ENCODE measurements at regions not wholly inside any gene's neighbourhood (a gene's known extent, or its start where the extent isn't known, plus 50 kb on each side); places are given as distances from the start of the nearest gene placed in this dataset.

- TF ChIP-seq CTCF (conservative IDR thresholded peaks at IDR 0.05; ENCODE audit: low read depth in 2 of 2), result no peak
- no peak for TF ChIP-seq CREB1 (CRISPR knock-in tag; IDR thresholded peaks at IDR 0.05; ENCODE audit: low read depth)
- TF ChIP-seq POLR2AphosphoS5 (IDR thresholded peaks at IDR 0.05; ENCODE audit: low read depth), result no peak
- no peak for TF ChIP-seq ZNF114 (CRISPR knock-in tag; IDR thresholded peaks at IDR 0.05)
- TF ChIP-seq EZH2phosphoT487 (IDR thresholded peaks at IDR 0.05; ENCODE audit: unreplicated experiment), result no peak
- no peak for TF ChIP-seq ZNF331 (CRISPR knock-in tag; IDR thresholded peaks at IDR 0.05; ENCODE audit: low read depth)
- no peak for TF ChIP-seq STAT1 (IDR thresholded peaks at IDR 0.05; ENCODE audit: unreplicated experiment)
- no peak for TF ChIP-seq NANOG (IDR thresholded peaks at IDR 0.05; ENCODE audit: borderline replicate concordance)
- no peak for TF ChIP-seq EZH2 (IDR thresholded peaks at IDR 0.05; ENCODE audit: low read depth, unreplicated experiment)
Observed at GRCh38 chr2:145070703-145071102, 550.8 kb upstream of the ZEB2 start (continued).

GRCh38 chr2:145068509-145068908, 548.6 kb upstream of the ZEB2 start:
- Mint-ChIP-seq H3K4me3 (no peak overlapping the region), H3K27ac (no peak overlapping the region), H3K27me3 (ENCODE audit: insufficient read depth, low read depth, poor library complexity) (no peaks in the 10 kb centered on the region), H3K4me1 (peaks cover 8% of the 10 kb centered on the region; the same call in 2 of the 3 replicates), H3K36me3 (ENCODE audit: low read depth) (no peaks in the 10 kb centered on the region; the same call in 2 of the 3 replicates), H3K9me3 (peaks cover 7% of the 10 kb centered on the region; the same call in 2 of the 3 replicates)
- TF ChIP-seq EZH2phosphoT487 (IDR thresholded peaks at IDR 0.05; ENCODE audit: unreplicated experiment), result no peak
- TF ChIP-seq EZH2 (IDR thresholded peaks at IDR 0.05; ENCODE audit: low read depth, unreplicated experiment), result no peak
- TF ChIP-seq ETS1 (IDR thresholded peaks at IDR 0.05), result no peak
- no peak for TF ChIP-seq CREB1 (CRISPR knock-in tag; IDR thresholded peaks at IDR 0.05; ENCODE audit: low read depth)
- TF ChIP-seq ZNF462 (CRISPR knock-in tag; IDR thresholded peaks at IDR 0.05), result no peak
- Histone ChIP-seq H4K20me1 (replicated peaks; ENCODE audit: insufficient read depth) (no peaks in the 10 kb centered on the region), H3K4me1 (ENCODE audit: insufficient read depth) (no peaks in the 10 kb centered on the region), H3K36me3 (ENCODE audit: insufficient read depth) (no peaks in the 10 kb centered on the region), H3F3A (replicated peaks; ENCODE audit: low read depth) (no peaks in the 10 kb centered on the region), H3K4me2 (no peak overlapping the region), H2AFZ (no peak overlapping the region), H3K79me2 (replicated peaks; ENCODE audit: insufficient read depth) (no peaks in the 10 kb centered on the region), H3K27me3 (ENCODE audit: insufficient read depth) (no peaks in the 10 kb centered on the region), H3K27ac (ENCODE audit: low read depth) (no peak overlapping the region), H3K4me3 (no peak overlapping the region), H3K9me2 (ENCODE audit: insufficient read depth) (no peaks in the 10 kb centered on the region; the same call in 1 of the 2 replicates)
- DNase-seq (ENCODE audit: low spot score) (no peak), ATAC-seq (no peak)

All from GM23338 (cell line).